ENCODE measurements at regions not wholly inside any gene's neighbourhood (a gene's known extent, or its start where the extent isn't known, plus 50 kb on each side); places are given as distances from the start of the nearest gene placed in this dataset.

DNA sequence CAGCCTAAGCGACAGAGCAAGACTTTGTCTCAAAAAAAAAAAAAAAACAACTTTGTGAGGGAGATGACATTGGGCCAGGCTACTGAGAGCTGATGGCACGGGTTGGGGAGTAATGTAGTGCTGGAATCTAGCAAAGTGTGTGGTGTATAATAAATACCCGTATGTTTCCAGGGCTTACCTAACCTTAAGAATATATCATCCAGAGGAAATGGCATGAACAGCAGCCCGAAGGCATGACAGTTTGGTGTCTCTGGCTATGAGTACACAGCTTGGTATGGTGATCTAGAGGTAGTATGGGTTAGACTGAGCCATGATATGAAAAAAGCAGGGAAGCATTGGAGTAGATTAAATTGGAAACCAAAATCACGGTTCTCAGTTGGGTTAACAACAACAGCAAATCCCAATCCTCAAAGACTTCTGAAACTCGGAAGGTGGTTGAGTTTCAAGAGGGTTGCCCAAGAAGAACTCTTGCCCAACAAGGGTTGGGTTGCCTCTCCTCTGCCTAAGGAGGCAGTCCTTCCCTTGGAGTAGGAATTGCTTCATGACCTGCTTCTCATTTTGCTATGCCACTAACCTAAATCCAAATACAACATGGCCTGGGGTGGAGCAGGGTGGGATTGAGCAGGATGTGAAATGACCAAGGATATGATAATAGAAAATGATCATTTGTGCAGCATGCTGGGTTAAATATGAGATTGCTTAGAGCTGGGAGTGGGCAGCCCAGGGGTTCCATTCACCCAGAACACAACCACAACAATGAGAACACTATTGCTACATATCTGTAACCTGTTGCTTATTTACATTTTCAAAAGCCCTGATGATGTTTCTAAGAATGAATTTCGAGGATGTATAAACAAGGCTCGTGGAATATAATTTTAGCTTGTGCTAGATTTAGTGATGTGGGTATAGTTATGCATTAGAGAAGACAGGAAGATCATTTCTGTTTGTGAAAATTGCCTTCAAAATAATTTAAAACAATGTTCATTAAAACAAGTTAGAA lies 64.6 kb upstream of the ZFR start:
- TF ChIP-seq YY1 (IDR thresholded peaks at IDR 0.05; ENCODE audit: low read depth) (no peak), TAF1 (IDR thresholded peaks at IDR 0.05; ENCODE audit: borderline replicate concordance, low read depth, low read length) (no peak), EZH2phosphoT487 (IDR thresholded peaks at IDR 0.05; ENCODE audit: borderline replicate concordance, low read depth) (no peak), POLR2AphosphoS5 (IDR thresholded peaks at IDR 0.05; ENCODE audit: low read depth, low read length) (no peak), JUND (IDR thresholded peaks at IDR 0.05) (no peak), CTCF (IDR thresholded peaks at IDR 0.05) (no peak), EP300 (IDR thresholded peaks at IDR 0.05; ENCODE audit: borderline replicate concordance in 1 of 2, low read depth in 1 of 2, low read length in 1 of 2) (no peak)
- TF ChIP-seq, protein P1, sequence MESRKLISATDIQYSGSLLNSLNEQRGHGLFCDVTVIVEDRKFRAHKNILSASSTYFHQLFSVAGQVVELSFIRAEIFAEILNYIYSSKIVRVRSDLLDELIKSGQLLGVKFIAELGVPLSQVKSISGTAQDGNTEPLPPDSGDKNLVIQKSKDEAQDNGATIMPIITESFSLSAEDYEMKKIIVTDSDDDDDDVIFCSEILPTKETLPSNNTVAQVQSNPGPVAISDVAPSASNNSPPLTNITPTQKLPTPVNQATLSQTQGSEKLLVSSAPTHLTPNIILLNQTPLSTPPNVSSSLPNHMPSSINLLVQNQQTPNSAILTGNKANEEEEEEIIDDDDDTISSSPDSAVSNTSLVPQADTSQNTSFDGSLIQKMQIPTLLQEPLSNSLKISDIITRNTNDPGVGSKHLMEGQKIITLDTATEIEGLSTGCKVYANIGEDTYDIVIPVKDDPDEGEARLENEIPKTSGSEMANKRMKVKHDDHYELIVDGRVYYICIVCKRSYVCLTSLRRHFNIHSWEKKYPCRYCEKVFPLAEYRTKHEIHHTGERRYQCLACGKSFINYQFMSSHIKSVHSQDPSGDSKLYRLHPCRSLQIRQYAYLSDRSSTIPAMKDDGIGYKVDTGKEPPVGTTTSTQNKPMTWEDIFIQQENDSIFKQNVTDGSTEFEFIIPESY (IDR thresholded peaks at IDR 0.05; ENCODE audit: borderline replicate concordance, low read depth), result no peak
